ENCODE measurements at regions not wholly inside any gene's neighbourhood (a gene's known extent, or its start where the extent isn't known, plus 50 kb on each side); places are given as distances from the start of the nearest gene placed in this dataset.

GRCh38 chr12:38144601-38145436 is 171.8 kb upstream of the ALG10B start:
- Mint-ChIP-seq H3K9me3 (peaks cover 0 to 20% (median 6%) of the 10 kb centered on the region in 6 donors), H3K4me3 (no peak overlapping the region), H3K36me3 (no peaks in the 10 kb centered on the region), H3K27me3 (ENCODE audit: low read depth in 3 of 3) (peaks cover 0 to 5% (median 1%) of the 10 kb centered on the region in 3 donors), H3K4me1 (no peaks in the 10 kb centered on the region), H3K27ac (no peak overlapping the region)
- DNase-seq, result no peak

GRCh38 chr12:38149395-38150073 is 167.0 kb upstream of the ALG10B start:
- Mint-ChIP-seq H3K27me3 (ENCODE audit: low read depth in 3 of 3) (peaks cover 0 to 2% (median 2%) of the 10 kb centered on the region in 3 donors), H3K4me1 (no peaks in the 10 kb centered on the region), H3K4me3 (no peak overlapping the region), H3K36me3 (no peaks in the 10 kb centered on the region), H3K9me3 (peaks cover 0 to 30% (median 9%) of the 10 kb centered on the region in 6 donors), H3K27ac (no peak overlapping the region)
- no peak for DNase-seq

- H3K27me3 Mint-ChIP-seq (ENCODE audit: low read depth in 3 of 3), result peaks cover 0 to 2% (median 1%) of the 10 kb centered on the region in 3 donors
- no peaks in the 10 kb centered on the region for H3K36me3 Mint-ChIP-seq
- H3K9me3 Mint-ChIP-seq, result peaks cover 0 to 32% (median 9%) of the 10 kb centered on the region in 6 donors
- H3K4me3 Mint-ChIP-seq, result no peak overlapping the region
- no peaks in the 10 kb centered on the region for H3K4me1 Mint-ChIP-seq
- no peak for DNase-seq
- no peak overlapping the region for H3K27ac Mint-ChIP-seq
Measured at GRCh38 chr12:38151991-38152700, 164.4 kb upstream of the ALG10B start.

GRCh38 chr12:38152816-38153736 is 163.5 kb upstream of the ALG10B start:
- Mint-ChIP-seq H3K36me3 (no peaks in the 10 kb centered on the region), H3K4me3 (no peak overlapping the region), H3K27ac (no peak overlapping the region), H3K27me3 (ENCODE audit: low read depth in 3 of 3) (peaks cover 0 to 2% (median 1%) of the 10 kb centered on the region in 3 donors), H3K4me1 (no peaks in the 10 kb centered on the region), H3K9me3 (peaks cover 0 to 27% (median 7%) of the 10 kb centered on the region in 6 donors)
- no peak for DNase-seq

- no peak overlapping the region for H3K27ac Mint-ChIP-seq
- no peaks in the 10 kb centered on the region for H3K36me3 Mint-ChIP-seq
- H3K4me1 Mint-ChIP-seq, result no peaks in the 10 kb centered on the region
- peaks cover 0 to 2% (median under 1%) of the 10 kb centered on the region in 3 donors for H3K27me3 Mint-ChIP-seq (ENCODE audit: low read depth in 3 of 3)
- no peak for DNase-seq
- no peak overlapping the region for H3K4me3 Mint-ChIP-seq
- H3K9me3 Mint-ChIP-seq, result peaks cover 0 to 26% (median 4%) of the 10 kb centered on the region in 6 donors
Measured at GRCh38 chr12:38153737-38154061, 162.9 kb upstream of the ALG10B start.

GRCh38 chr12:38154096-38155019 is 162.2 kb upstream of the ALG10B start:
- Mint-ChIP-seq H3K27me3 (ENCODE audit: low read depth in 3 of 3) (peaks cover 0 to 2% (median 0%) of the 10 kb centered on the region in 3 donors), H3K4me1 (no peaks in the 10 kb centered on the region), H3K36me3 (no peaks in the 10 kb centered on the region), H3K9me3 (peaks cover 0 to 21% (median 2%) of the 10 kb centered on the region in 6 donors), H3K27ac (no peak overlapping the region), H3K4me3 (no peak overlapping the region)
- DNase-seq, result no peak

- H3K4me1 Mint-ChIP-seq, result no peaks in the 10 kb centered on the region
- H3K4me3 Mint-ChIP-seq, result no peak overlapping the region
- H3K27ac Mint-ChIP-seq, result no peak overlapping the region
- no peak for DNase-seq
- H3K9me3 Mint-ChIP-seq, result peaks cover 0 to 21% (median 2%) of the 10 kb centered on the region in 6 donors
- H3K27me3 Mint-ChIP-seq (ENCODE audit: low read depth in 3 of 3), result peaks cover 0 to 2% (median 0%) of the 10 kb centered on the region in 3 donors
- H3K36me3 Mint-ChIP-seq, result no peaks in the 10 kb centered on the region
Measured at GRCh38 chr12:38155020-38155395, 161.6 kb upstream of the ALG10B start.

- H3K27ac Mint-ChIP-seq, result no peak overlapping the region
- peaks cover 0 to 2% (median 0%) of the 10 kb centered on the region in 3 donors for H3K27me3 Mint-ChIP-seq (ENCODE audit: low read depth in 3 of 3)
- no peak overlapping the region for H3K4me3 Mint-ChIP-seq
- peaks cover 0 to 17% (median 2%) of the 10 kb centered on the region in 6 donors for H3K9me3 Mint-ChIP-seq
- DNase-seq, result no peak
- no peaks in the 10 kb centered on the region for H3K36me3 Mint-ChIP-seq
- no peaks in the 10 kb centered on the region for H3K4me1 Mint-ChIP-seq
Measured at GRCh38 chr12:38155526-38156496, 160.8 kb upstream of the ALG10B start.

GRCh38 chr12:38156497-38157245 is 159.9 kb upstream of the ALG10B start:
- Mint-ChIP-seq H3K4me1 (no peaks in the 10 kb centered on the region), H3K27me3 (ENCODE audit: low read depth in 3 of 3) (peaks cover 0 to 2% (median 0%) of the 10 kb centered on the region in 3 donors), H3K4me3 (no peak overlapping the region), H3K27ac (no peak overlapping the region), H3K36me3 (no peaks in the 10 kb centered on the region), H3K9me3 (peaks cover 0 to 13% (median 2%) of the 10 kb centered on the region in 6 donors)
- DNase-seq, result no peak

- DNase-seq, result no peak
- Mint-ChIP-seq H3K9me3 (peaks cover 1 to 15% (median 4%) of the 10 kb centered on the region in 6 donors), H3K27me3 (ENCODE audit: low read depth in 3 of 3) (peaks cover 0 to 2% (median 0%) of the 10 kb centered on the region in 3 donors), H3K4me1 (no peaks in the 10 kb centered on the region), H3K4me3 (no peak overlapping the region), H3K36me3 (no peaks in the 10 kb centered on the region), H3K27ac (no peak overlapping the region)
Measured at GRCh38 chr12:38157274-38157932, 159.2 kb upstream of the ALG10B start.

All from immature natural killer cell (primary cell).